OCI-LY3 (cell line): ENCODE measurements at regions not wholly inside any gene's neighbourhood (a gene's known extent, or its start where the extent isn't known, plus 50 kb on each side); places are given as distances from the start of the nearest gene placed in this dataset.

Source experiments
- CTCF ChIP-seq: fragments of 200-600, 300-600 bp; sonication (generic); IDR thresholded peaks from 2 replicates; pipeline ENCODE4 v1.5.1; 2014; ENCODE audit warnings: antibody characterized with exemption, low read length, low read depth
- EZH2phosphoT487 ChIP-seq: fragments of 200-600 bp; shearing (Covaris generic); IDR thresholded peaks from 2 replicates; pipeline ENCODE4 v1.6.1; 2018; ENCODE audit warnings: antibody characterized with exemption, mixed run types, low read depth

GRCh38 chr10:93160140-93160539, 86.4 kb downstream of the CYP26A1 start:
- TF ChIP-seq EZH2phosphoT487 (no peak), CTCF (no peak)
